ENCODE measurements at regions not wholly inside any gene's neighbourhood (a gene's known extent, or its start where the extent isn't known, plus 50 kb on each side); places are given as distances from the start of the nearest gene placed in this dataset.

DNA sequence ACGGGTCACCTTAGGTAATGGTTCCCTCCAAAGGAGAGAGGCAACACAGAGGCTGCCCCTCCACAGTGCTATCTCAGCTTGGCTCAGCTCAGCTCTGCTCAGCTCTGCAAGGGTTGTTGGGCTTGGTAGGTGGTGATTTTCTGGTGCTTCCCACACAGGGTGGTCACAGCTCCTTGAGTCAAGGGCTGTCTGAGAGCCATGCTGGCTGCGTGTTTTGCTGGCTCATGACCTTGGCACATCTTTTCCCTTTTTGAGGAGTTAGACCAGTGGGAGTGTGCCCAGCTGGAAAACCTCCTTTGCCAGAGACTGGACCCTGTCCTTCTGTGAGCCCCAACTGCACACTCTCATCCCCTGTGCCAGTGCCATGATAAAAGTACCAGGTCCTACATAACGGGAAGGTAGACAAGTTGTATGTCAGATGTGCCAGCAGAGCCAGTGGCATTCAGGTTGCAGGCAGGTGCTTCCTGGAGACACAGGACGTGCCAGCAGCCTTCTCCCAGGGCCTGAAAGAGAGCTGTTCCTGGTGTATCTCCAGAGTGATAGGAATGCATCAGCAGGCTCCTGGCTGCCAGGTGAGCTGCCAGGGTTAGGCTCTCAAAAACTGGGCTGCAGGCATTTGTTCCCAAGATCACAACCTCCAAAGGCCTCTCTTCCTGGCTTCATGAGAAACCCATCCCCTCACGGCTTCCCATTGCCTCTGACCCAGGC is 118.6 kb upstream of the CXCL14 start:
- TF ChIP-seq, protein P1, sequence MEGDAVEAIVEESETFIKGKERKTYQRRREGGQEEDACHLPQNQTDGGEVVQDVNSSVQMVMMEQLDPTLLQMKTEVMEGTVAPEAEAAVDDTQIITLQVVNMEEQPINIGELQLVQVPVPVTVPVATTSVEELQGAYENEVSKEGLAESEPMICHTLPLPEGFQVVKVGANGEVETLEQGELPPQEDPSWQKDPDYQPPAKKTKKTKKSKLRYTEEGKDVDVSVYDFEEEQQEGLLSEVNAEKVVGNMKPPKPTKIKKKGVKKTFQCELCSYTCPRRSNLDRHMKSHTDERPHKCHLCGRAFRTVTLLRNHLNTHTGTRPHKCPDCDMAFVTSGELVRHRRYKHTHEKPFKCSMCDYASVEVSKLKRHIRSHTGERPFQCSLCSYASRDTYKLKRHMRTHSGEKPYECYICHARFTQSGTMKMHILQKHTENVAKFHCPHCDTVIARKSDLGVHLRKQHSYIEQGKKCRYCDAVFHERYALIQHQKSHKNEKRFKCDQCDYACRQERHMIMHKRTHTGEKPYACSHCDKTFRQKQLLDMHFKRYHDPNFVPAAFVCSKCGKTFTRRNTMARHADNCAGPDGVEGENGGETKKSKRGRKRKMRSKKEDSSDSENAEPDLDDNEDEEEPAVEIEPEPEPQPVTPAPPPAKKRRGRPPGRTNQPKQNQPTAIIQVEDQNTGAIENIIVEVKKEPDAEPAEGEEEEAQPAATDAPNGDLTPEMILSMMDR (IDR thresholded peaks at IDR 0.05; ENCODE audit: borderline replicate concordance, extremely low read depth, insufficient read depth), result no peak
- Histone ChIP-seq H3K27ac (ENCODE audit: low read depth in 2 of 2, low read length in 2 of 2) (no peak overlapping the region), H3K9me3 (ENCODE audit: control insufficient read depth in 2 of 3, insufficient read depth in 1 of 3, low read length in 3 of 3) (no peaks in the 10 kb centered on the region), H3K36me3 (ENCODE audit: control insufficient read depth in 2 of 3, insufficient read depth in 3 of 3, low read length in 3 of 3) (no peaks in the 10 kb centered on the region), H3K4me3 (ENCODE audit: low read length in 3 of 3) (no peak overlapping the region), H3K27me3 (ENCODE audit: control insufficient read depth, insufficient read depth, low read length) (no peaks in the 10 kb centered on the region), H3K4me1 (ENCODE audit: control insufficient read depth in 2 of 3, insufficient read depth in 2 of 3, low read depth in 1 of 3, low read length in 3 of 3) (no peaks in the 10 kb centered on the region), H3K9ac (ENCODE audit: low read length in 3 of 3) (no peak overlapping the region)
- DNase-seq (peak in 1 of 5 donors; percentile 18), FAIRE-seq (no peak)
- intact Hi-C loops (cut with DNase I), result no loop called here

GRCh38 chr5:135696317-135696716 is 117.5 kb upstream of the CXCL14 start:
- Histone ChIP-seq H3K9me3 (ENCODE audit: control insufficient read depth in 2 of 3, insufficient read depth in 1 of 3, low read length in 3 of 3) (no peaks in the 10 kb centered on the region), H3K4me1 (ENCODE audit: control insufficient read depth in 2 of 3, insufficient read depth in 2 of 3, low read depth in 1 of 3, low read length in 3 of 3) (peaks cover 0 to 3% (median 0%) of the 10 kb centered on the region in 3 donors), H3K9ac (ENCODE audit: low read length in 3 of 3) (no peak overlapping the region), H3K36me3 (ENCODE audit: control insufficient read depth in 2 of 3, insufficient read depth in 3 of 3, low read length in 3 of 3) (no peaks in the 10 kb centered on the region), H3K27ac (ENCODE audit: low read depth in 2 of 2, low read length in 2 of 2) (no peak overlapping the region), H3K27me3 (ENCODE audit: control insufficient read depth, insufficient read depth, low read length) (no peaks in the 10 kb centered on the region), H3K4me3 (ENCODE audit: low read length in 3 of 3) (no peak overlapping the region)
- DNase-seq (peak in 1 of 5 donors; percentile 3), FAIRE-seq (no peak)
- intact Hi-C loops (cut with DNase I), result no loop called here
- TF ChIP-seq, protein P1 (IDR thresholded peaks at IDR 0.05; ENCODE audit: borderline replicate concordance, extremely low read depth, insufficient read depth), result no peak

DNA sequence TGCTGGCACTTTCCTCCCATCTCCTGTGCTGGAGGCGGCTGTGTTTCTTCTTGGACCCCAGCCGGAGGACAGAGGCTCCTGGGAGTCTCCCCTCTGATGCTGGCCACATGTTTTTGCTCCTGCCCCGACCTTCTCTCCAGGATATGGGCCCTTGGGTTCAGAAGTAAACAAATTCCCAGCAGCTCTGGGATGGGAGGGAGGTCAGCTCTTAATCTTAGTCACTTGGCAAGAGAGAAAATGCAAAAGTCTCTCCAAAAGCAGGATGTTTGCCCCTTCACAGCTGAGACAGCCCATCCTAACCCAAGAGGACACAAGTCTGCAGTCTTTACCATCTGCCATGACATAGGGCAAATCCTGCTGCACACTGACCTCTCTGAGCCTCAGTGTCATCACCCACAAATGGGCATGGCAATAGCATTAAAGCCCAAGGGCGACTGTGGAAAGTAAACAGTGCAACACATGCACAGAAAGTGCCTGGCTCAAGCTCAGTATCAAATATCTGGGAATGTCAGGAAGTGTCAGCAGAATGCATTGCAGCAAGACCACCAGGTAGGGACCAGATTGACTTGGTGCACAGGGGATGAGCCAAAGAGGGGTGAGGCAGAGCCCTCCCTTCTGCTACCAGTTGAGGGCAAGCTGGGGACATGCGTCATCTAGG is 117.0 kb upstream of the CXCL14 start:
- no peak overlapping the region for H3K27ac ChIP-seq (ENCODE audit: low read depth in 2 of 2, low read length in 2 of 2)
- H3K4me1 ChIP-seq (ENCODE audit: control insufficient read depth in 2 of 3, insufficient read depth in 2 of 3, low read depth in 1 of 3, low read length in 3 of 3), result peaks cover 0 to 5% (median 0%) of the 10 kb centered on the region in 3 donors
- no peak overlapping the region for H3K9ac ChIP-seq (ENCODE audit: low read length in 3 of 3)
- H3K27me3 ChIP-seq (ENCODE audit: control insufficient read depth, insufficient read depth, low read length), result no peaks in the 10 kb centered on the region
- intact Hi-C loops (cut with DNase I), result no loop called here
- TF ChIP-seq, protein P1 (IDR thresholded peaks at IDR 0.05; ENCODE audit: borderline replicate concordance, extremely low read depth, insufficient read depth), result no peak
- peak in 1 of 5 donors; percentile 24 for DNase-seq
- no peaks in the 10 kb centered on the region for H3K9me3 ChIP-seq (ENCODE audit: control insufficient read depth in 2 of 3, insufficient read depth in 1 of 3, low read length in 3 of 3)
- H3K4me3 ChIP-seq (ENCODE audit: low read length in 3 of 3), result no peak overlapping the region
- no peaks in the 10 kb centered on the region for H3K36me3 ChIP-seq (ENCODE audit: control insufficient read depth in 2 of 3, insufficient read depth in 3 of 3, low read length in 3 of 3)
- FAIRE-seq, result no peak

All from kidney (tissue), 13 donors.